DMS79 treated with DMSO at 0.1 percent for 48 hours (cell line): ENCODE measurements at regions not wholly inside any gene's neighbourhood (a gene's known extent, or its start where the extent isn't known, plus 50 kb on each side); places are given as distances from the start of the nearest gene placed in this dataset.
"Not testable (repeated sequence)": the region's sequence is repeated elsewhere in the genome, so short reads cannot be mapped to it uniquely, and the experiment has no call there.

Source experiments
- DNase-seq: peaks from one replicate; lab custom pipeline; 2025; lab: John Stamatoyannopoulos, UW

DNA sequence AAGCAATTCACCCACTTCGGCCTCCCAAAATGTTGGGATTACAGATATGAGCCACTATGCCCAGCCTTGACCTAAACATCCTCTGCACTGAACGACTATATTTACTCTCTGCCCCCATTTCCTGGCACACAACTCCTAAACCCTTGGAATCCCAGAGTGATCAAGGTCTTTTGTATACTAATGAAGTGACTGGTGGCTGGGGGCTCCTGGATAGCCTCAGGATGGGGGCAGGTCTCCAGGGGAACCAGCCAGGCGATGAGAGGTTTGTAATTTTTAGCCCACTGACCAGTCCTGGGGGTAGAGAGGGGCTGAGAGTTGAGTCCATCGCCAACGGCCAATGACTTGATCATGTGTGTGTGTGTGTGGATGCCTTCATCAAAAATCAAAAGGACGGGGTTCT lies 71.1 kb downstream of the FAM50B start:
- DNase-seq: no peak

DNA sequence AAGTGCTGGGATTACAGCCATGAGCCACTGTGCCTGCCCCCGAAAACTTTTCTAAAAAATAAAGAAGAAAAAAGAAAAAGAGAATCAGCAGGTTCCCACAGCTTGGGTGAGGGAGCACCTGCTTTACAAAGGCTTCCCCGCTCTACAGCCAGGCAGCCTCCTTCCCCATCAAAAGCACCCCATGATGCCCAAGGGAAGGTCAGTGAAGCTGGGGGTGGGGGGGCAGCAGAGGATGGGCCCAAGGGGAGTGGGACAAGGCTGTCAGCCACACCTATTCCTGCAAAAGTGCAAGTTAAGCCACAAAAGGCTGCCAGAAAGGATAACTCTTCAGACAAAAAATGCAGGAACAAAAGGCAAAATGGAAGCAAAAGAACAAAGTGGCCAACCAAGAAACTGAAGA lies 72.5 kb downstream of the FAM50B start:
- no peak for DNase-seq

DNA sequence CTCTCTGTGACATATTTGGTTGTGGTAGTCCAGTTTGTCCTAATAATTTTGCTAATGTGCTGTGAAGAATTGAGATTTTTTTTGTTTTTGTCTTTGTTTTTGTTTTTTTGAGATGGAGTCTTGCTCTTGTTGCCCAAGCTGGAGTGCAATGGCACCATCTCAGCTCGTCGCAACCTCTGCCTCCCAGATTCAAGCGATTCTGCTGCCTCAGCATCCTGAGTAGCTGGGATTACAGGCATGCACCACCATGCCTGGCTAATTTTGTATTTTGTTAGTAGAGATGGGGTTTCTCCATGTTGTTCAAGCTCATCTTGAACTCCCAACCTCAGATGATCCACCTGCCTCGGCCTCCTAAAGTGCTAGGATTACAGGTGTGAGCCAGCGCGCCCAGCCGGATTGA lies 73.4 kb downstream of the FAM50B start:
- DNase-seq: not testable (repeated sequence)

DNA sequence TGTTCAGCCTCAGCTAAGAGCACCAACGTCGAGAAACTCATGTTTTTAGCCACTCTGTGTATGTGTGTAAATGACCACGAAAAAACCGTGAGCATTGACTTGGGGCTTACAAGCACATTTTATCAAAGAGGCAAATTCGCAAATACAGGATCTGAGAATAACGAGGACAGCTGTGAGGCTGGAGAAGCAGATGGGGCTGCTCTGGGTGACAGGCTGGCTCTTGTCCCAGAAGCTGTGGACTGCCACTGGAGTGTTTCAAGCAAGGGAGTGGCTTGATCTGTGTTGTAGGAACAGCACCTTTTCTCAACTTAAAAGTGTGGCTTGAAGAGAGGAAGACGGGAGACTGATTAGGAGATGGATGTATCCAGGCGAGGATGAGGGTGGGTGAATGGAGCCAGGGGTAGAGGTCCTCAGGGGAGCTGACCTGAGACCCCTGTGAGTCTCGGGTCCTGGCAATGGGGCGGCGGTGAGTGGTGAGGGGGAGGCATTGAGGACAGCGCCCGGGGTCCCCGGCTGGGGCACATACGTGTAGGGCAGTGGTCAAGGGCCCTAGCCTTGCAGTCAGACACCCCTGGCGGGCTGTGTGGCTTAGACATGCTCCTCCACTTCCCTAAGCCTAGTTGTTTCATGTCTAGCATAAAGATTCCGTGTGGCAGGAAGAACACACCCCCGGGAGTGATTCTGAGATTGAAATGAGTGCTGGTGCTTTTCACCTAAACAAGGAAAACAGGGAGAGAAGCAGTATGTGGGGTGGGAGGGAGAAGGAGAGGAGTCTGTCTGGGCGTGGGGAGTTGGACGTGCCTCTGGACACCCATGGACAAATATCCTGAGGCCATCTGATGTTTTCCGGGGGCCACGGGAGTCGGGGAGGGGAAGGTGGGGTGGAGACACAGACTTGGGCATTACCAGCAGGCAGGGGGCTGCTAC lies 76.3 kb downstream of the FAM50B start:
- DNase-seq: not testable (repeated sequence)

DNA sequence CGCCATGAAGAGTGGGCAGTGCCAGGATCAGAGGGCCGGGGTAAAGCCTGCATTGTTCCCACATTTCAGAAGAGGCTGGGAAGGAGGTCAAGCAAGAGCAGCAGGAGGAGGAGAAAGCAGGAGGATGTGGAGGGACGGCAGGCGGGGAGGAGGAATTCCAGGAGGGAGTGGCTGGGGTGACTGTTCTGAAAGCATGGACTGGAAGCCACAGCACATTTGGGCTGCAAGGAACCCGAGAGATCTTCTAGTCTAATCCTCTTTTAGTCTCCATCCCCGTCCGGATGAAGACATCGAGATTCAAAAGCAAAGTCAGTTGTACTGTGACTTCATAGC lies 76.9 kb downstream of the FAM50B start:
- DNase-seq: no peak

GRCh38 chr6:3928111-3928510 lies 78.9 kb downstream of the FAM50B start:
- no peak for DNase-seq

DNA sequence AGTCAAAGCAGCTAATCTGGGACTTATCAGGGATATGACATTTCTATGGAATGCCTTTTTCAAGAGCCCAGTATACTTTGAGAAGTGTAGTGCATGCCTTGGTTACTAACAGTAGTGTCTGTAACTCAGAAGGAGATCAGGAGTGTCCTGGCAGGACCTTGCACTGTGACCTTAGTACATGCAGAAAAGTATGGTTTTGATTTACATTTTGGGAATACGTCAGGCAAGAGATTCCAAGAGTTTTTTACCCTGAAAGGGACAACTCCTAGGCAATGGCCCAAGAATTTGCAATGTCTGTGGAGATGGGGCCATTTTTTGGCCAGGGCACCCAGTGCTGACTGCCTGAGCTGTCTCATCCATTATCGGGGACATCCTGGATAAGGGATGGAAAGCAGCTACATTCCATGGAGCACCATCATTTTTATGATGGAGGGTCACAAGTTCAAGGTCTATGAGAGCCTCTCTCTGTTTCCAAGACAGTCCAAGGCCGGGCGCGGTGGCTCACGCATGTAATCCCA lies 80.2 kb downstream of the FAM50B start:
- DNase-seq: no peak

GRCh38 chr6:3937438-3937837 lies 88.3 kb downstream of the FAM50B start:
- no peak for DNase-seq

DNA sequence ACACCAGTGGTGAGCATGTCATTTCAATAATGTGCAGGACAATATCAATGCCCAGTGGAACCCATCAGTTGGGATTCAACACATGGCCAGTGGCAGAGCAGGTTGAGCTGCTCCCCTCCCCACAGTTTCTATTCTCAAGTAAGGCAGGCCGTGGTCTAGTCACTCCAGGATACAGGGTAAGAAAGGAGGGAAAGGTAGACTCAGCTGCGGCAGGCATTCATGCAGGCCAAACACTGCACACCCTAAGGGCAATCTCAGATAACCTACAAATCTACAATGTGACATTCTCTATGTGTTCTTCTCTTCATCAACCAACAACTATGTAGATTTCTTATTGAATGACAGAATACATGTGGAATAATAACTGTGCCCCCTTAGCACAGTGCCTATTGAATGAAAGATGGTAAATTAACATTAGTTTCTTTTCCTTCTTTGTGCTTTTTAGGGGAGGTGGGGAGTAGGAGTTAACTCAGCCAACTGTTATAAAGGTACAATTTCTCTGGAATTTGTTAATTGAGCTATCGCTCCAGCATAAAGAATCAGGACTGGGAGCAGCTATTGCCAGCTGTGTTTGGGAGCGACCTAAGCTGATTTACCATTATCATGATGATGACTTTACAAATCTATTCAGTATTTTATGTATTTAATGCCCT lies 89.7 kb downstream of the FAM50B start:
- no peak for DNase-seq

DNA sequence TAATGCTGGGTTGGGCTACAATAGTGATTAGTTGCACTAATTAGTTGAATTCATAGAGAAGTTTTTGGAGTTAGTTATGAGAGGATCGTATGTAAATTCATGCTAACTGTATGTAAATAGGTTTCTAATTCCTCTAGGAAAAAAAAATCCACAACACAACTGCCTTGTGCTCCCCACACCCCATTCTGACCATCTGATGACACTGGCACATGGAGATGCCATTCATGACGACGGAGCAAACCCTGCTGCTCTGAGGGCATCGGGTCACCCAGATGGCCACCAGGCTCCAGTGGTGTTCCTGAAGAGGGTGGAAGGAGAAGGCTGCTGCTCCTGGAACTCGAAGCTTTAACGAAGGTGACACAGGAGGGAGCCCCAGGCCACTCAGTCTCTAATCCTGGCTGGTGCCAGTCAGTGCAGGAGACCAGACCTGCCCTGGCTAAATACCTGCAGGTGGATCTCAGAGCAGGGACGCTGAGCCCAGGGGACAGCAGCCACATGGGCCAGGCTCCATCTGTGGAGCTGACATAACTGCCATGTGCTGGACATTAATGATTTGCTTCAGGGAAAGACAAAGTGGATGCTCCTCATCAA lies 90.3 kb downstream of the FAM50B start:
- DNase-seq: no peak

DNA sequence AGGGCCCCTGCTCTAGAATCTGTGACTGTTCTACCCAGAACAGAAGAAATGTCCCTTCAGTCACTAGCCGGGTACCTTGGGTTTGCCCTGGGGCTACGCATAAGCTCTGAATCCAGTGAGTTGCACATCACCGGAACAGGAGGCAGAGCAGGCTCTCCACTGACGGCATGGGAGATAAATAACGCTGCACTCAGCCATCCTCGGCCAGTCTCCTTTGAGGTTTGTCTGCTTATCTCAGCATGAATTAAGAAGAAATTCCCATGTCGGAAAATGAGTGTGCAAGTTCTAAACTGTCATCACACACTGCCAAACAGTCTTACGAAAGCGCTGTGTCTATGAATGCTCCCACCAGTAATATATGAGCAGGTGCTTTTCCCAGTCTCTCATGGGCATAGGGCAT lies 90.8 kb downstream of the FAM50B start:
- DNase-seq: no peak

GRCh38 chr6:3940703-3941102 lies 91.5 kb downstream of the FAM50B start:
- no peak for DNase-seq

DNA sequence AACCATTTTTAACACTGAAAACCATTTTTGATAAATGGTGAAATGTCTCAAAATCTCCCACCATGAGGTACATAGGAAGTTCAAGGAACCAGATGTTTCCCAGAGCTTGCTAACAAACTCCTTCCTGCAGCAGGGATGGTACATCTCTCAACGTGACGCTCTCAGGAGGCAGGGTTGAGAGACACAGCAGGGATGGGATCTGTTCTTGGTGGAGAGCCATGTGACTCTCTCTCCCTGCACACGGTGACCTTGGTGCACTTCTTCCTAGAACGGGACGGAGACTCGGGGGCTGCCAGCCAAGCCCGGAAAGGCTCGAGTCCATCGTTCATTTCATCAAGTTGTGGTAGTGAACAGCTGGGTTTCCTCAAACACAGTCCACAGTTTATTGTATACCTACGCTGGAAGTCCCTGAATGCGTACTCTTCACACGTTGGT lies 94.2 kb downstream of the FAM50B start:
- no peak for DNase-seq

DNA sequence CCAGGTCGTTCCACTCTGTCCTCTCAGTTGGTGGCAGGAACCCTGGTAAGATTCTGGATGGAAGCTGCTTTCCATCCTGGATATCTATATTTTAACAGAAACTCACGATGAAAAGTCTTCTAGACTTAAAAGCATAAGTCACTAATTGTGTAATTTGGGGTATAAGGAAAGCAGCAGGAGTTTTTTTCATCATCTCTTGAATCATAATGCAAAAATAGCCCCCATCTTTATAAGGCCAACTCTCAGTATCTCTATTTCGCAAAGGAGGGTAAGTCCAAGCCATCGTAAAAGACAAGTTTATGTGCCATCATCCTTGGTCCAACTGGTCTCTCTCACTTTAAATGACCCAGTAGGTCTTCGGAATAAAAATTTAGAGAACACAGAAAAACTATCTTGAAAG lies 95.1 kb downstream of the FAM50B start:
- no peak for DNase-seq

DNA sequence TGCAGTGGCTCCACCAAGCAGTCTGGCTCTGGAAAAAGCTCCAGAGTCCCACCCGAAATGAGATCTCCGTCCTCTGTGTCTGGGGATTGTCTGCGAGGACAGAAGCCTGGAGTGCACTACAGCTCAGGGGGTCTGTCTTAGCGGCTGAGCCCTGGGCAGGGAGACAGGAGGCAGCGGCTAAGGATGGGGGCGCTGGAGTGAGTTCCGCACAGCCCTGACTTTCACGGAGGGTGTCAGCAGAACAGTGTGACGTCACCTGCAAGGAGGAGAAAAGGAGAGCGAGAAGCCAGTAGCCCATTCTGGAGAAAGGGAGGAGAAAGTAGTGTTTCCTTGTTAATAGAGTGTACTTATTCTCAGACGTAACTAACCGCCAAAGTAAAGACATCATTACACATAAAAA lies 97.6 kb downstream of the FAM50B start:
- DNase-seq: no peak

- DNase-seq: no peak
Measured at GRCh38 chr6:3948866-3949265, 99.7 kb downstream of the FAM50B start.

DNA sequence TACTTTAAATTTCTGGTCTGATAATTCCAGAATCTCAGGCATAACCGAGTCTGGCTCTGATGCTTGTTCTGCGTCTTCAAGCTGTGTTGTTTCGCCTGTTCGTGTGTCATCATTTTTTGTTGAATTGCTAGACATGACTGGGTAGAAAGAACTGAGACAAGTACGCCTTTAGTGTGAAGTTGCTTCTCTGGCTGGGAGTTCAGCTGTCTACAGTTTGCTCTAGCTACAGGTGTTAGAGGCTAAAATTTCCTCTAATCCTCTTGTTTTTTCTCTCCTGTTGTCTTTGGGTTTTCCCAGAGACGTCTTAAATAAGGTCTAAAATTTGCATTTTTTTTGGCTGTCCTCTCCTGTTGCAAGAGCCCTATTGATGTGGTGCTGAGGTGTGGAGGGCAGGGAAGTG lies 100.3 kb downstream of the FAM50B start:
- no peak for DNase-seq

- no peak for DNase-seq
Measured at GRCh38 chr6:3956054-3956453, 106.9 kb downstream of the FAM50B start.

DNA sequence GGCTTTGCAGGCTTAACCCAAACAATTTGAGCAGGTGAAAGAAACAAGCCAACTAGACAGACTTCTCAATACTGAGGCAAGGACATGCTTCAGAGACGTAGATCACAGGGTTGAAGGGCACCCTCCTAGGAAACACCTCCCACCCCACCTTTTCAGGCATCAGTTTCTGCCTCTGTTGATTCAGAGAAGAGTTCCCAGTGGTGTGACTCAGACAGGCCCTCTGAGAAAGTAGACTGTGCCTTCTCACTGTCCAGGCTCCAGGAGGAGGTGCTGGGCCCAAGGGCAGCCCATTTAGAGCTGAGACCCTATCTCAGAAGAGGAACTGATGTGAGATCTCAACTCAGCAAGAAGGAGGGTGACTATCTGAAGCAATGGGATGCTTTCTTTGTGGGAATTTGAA lies 108.1 kb downstream of the FAM50B start:
- DNase-seq: no peak

- no peak for DNase-seq
Measured at GRCh38 chr6:3958255-3958654, 109.1 kb downstream of the FAM50B start.

DNA sequence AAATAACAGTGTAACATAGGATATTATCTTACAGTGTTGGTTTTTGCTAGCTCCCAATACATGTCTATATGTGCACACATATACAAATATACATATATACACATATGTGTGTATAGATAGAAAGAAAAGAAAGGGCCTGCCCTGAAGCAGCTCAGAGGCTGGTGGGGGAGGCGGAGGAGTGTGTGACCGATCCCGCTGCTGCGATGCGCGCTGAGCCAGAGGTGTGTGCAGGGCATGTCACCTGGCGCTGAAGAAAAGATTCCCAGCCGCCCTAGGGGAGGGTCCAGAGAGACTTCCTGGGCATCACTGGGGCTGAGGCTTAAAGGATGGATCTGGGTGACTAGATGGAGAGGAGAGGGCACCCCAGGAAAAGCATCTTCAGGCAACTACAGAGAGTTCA lies 110.2 kb downstream of the FAM50B start:
- DNase-seq: no peak

GRCh38 chr6:3960754-3961361 lies 111.7 kb downstream of the FAM50B start:
- DNase-seq: no peak
